ENCODE measurements at regions not wholly inside any gene's neighbourhood (a gene's known extent, or its start where the extent isn't known, plus 50 kb on each side); places are given as distances from the start of the nearest gene placed in this dataset.

DNA sequence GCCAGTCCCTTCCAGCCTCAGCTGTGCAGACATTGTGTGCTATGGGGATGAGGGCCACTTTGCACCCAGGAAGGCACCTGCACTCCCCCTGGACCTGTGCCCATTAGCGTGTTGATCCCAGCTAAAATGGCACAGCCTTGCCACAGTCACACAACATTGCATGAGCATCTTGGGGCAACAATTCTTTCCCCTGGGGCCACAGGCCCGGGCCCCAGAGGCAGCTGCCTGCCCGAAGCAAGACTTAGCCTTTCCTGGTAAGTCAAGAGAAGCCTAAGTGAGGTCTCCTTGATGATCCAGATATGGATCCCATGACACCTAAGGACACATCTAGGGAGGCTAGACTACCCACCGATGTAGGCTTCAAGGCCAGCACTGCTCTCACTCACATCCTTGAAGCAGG, 202.1 kb downstream of the BCL11A start:
- no peak for TF ChIP-seq SP1 (IDR thresholded peaks at IDR 0.05)
- TF ChIP-seq TARDBP (IDR thresholded peaks at IDR 0.05): no peak
- TF ChIP-seq BHLHE40 (IDR thresholded peaks at IDR 0.05; ENCODE audit: borderline replicate concordance): no peak
- TF ChIP-seq L3MBTL2 (conservative IDR thresholded peaks at IDR 0.05): no peak
- TF ChIP-seq NFRKB (IDR thresholded peaks at IDR 0.05): no peak
- TF ChIP-seq SUZ12 (IDR thresholded peaks at IDR 0.05): no peak
- TF ChIP-seq ELF4 (IDR thresholded peaks at IDR 0.05): no peak

All from HEK293T (cell line).